Stimulated activated CD8-positive, alpha-beta memory T cell treated with anti-CD3 and anti-CD28 coated beads, Interleukin-7, amount 100 ng/mL, for 48 hours (primary cell): ENCODE measurements at regions not wholly inside any gene's neighbourhood (a gene's known extent, or its start where the extent isn't known, plus 50 kb on each side); places are given as distances from the start of the nearest gene placed in this dataset.

Source experiments
- DNase-seq, 2 donors: peaks; one replicate each; pipeline ENCODE4 v3.0.0-alpha.2; 2020; ENCODE audit warnings: low read depth in 1 of 2; ENCODE audit errors: extremely low read depth in 1 of 2

DNA sequence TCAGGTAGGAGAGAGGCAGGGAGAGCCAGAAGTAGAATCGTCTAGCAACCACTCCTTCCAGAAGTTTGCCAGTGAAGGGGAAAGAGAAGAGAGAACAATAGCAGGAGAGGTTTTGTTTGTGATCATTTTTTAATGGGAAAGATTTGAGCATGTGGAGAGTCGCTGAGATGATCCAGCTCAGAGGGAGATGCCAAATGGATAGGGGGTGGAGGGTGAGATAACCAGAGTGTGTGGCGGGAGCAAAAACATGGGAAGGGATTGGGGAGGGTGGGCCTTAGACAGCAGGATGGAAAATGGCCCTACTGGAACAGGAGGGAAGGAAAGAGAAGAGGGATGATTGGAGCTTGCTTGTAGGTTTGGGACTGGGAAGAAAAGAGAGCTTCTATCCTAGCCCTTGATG lies 269.8 kb downstream of the GLI2 start:
- no peak for DNase-seq

DNA sequence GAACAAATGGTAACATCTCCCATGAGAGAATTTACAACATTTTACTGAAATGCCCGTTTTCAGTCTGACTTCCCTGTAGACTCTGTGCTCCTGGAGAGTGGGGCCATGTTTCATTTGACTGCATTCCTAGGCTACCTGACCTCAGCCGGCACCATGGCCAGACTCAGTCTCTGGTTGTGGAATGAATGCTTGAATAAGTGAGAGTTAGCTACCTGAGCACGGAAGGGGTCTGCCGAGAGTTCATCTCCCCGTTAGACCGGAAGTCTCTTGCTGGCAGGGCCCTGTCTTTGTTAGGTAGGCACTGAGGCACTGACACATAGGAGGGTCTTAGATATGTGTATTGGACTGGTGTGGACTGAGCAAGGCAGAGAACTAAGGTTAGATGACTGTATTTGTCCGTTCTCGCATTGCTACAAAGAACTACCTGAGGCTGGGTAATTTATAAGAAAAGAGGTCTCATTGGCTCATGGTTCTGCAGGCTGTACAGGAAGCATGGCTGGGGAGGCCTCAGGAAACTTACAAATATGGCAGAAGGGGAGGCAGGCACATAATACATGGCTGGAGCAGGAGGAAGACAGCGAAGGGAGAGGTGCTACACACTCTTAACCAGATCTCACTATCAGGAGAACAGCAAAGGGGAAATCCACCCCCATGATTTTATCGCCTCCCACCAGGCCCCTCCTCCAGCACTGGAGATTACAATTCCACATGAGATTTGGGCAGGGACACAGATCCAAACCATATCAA lies 271.2 kb downstream of the GLI2 start:
- no peak for DNase-seq

DNA sequence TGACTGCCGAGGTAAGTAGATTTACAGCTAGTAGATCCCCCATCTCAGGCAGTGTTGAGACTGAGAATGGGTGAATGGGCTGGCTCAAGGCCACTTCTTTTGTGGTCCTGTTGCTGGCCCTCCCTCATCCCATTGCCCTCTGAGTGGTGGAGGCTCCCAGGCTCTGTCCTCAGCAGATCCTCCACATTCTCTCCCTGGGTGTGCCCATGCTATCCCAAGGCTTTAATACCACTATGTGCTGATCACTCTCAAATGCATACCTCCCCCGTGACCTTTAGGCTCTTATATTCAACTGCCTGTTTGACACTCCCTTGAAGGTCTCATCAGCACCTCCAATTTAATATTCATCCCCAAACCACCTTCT lies 271.8 kb downstream of the GLI2 start:
- DNase-seq, result no peak

DNA sequence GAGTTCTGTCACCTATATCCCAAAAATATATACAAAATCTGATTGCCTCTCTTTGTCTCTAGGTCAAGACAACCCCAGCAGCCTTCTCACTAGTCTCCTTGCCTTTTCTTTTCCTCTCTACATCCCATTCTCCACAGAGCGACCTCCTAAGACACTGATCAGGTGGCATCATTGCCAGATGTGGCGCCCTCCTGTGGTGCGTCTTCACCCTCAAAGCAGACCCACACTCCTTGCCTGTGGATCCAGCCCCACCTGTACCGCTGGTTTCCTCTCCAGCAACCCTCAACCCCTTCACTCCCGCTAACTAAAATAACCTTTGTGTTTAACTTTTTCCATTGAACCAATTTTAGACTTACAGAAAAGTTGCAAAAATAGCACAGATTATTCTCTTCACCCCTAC lies 273.3 kb downstream of the GLI2 start:
- DNase-seq, result no peak

DNA sequence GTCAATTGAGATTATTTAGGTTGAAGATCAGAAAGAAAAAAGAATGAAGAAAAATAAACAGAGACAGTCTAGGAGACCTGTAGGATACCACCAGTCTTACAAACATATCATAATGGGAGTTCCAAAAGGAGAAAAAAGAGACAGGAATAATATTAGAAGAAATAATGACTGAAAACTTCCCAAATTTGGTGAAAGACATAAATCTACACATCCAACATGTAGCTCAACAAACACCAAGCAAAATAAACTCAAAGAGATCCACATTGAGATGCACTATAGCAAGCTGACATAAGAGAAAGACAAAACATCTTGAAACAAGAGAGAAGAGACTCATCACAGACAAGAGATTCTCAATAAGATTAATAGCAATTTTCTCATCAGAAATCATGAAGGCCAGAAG lies 274.0 kb downstream of the TFCP2L1 start:
- no peak for DNase-seq

DNA sequence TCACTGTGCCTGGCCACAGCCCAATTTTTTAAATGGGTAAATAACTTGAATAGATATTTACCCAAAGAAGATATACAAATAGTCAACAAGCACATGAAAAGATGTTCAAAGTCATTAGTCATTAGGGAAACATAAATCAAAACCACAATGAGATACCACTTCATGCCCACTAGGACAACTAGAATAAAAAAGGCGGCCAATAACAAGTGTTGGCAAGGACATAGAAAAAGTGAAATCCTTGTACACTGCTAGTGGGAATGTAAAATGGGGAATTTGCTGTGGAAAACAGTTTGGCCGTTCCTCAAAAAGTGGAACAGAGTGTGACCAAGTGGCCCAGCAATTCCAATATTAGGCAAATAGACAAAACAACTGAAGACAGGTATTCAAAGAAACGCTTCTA lies 270.1 kb downstream of the TFCP2L1 start:
- DNase-seq, result no peak

DNA sequence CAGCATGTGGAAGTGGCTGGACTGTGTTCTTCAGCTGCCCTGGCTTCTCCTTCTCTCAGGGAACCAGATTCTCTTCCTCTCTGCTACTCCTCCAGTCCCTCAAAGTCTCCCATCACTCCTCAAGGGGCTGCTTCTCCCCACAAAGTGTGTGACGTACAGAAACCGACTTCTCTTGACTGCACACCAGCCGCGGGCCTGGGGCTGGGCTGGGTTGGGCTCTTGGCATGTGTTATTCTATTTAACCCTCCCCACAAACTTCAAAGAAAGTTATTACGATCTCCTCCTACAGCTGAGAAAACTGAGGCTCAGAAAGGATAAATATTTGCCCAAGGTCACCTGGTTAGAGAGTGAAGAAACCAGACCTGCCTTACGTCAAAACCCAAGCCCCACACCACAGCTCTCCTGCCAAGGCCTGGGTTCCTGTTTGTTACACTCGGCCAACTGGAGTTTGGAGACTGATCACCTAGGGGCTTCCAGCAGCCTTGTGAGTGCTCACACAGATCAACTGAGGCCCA lies 269.0 kb downstream of the TFCP2L1 start:
- DNase-seq, result no peak

DNA sequence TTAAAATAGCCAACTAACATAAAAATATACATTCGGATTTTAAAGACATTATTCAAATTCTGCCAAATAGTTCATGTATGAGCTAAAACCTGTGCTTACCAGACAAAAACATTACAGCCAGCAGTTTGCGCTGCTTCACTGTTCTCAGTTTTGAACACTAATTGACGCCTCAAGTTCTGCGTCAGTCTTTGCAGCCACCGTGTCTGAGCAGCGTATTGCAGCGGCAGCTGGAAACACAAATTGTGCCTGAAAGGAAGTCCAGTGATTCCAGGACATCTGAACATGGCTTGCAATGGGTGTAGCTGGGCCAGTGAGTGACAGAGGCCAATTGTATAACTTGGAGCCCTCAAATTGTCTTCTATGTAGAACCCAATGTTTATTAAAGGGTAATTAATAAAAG lies 267.6 kb downstream of the TFCP2L1 start:
- no peak for DNase-seq

DNA sequence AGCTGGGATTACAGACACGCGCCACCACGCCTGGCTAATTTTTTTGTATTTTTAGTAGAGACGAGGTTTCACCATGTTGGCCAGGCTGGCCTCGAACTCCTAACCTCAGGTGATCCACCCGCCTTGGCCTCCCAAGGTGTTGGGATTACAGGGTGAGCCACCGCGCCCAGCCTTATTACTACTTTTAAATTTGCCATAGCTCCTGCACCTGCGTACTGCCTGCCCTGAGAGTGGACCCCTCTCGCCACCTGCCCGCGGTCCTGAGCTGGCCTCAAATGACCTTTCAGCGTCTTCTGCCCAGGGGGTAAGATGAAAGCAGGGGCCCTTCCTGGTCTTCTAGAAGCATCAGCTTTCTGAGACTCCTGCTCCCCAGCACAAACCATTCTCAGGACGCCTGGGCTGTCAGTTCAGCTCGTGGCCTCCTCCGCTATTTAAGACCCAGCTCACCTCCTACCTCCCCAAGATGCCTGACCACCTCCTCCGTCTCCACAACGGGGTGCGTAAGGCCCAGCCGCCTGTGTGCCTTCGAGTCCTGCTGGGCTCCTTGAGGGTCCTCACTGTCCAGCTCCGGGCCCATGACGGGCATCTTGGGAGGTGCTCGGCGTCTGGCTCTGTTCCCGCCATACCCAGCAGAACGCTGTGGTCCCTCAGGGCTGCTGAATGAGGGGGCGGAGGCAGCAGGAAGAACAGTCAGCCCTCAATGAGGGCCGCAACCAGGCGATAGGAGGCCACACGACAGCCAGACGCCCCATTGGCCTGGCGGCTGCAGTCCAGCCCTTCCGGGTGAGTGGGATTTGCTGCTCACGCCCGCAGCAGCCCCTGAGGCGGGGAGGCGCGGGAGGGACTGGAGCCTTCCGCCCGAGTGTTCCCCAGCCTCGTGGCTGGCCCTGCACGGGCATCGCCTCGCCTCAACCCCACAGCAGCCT lies 266.6 kb downstream of the TFCP2L1 start:
- DNase-seq, result no peak

DNA sequence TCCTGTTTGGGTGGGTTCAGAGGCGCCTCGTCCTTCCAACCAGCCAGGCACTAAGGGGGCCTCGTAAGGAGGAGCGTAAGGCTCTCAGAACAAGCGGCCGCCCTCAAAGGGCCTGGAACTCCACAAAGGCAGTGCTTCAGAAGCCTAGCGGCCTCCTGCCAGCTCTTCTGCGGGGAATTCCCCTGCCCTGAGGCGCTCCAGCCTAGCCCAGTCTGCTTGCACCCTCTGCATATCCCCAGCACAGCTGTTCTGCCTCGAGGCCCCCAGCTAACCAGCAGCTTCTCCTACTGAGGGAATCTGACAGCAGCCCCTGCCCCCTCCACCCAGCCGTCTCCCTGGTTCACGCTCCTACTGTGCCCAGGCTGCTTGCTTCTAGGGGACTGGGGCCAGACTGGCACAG lies 265.9 kb downstream of the TFCP2L1 start:
- DNase-seq, result no peak

DNA sequence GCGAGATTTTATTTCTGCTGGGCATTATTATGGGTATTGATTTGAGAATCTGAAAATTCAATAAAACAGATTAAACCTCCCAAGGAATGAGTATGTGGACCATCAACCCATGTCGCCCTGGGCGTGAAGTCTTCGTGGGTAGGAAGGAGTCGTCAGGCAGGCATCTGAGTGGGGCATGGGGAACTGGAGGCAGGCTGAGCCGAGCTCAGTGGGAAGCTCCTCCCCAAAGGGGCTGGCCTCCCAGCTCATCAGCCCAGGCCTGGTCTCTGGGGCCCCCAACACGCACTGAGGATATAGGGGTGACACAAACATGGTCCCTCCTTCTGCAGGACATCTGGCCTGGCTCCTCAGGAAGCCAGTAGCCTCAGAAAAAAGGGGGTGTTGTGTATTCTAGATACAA lies 265.2 kb downstream of the TFCP2L1 start:
- DNase-seq, result no peak

DNA sequence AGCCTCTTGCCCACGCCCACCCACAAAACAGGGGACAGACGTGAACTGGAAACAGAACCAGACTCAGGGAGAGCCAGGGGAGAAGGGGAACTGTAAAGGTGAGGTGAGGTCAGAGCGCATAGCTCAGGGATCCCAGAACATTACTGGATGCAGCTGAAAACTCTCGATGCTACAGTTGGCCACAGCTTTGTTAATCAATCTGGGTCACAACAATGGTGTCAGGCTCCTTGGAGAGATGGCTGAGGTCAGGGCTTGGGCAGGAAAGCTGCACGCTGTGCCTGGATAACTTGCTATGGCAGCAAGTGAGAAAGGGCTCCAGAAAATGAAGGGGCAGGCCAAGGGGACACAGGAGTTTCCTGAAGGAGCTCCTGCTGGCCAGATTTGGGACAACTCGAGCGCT lies 263.3 kb downstream of the TFCP2L1 start:
- DNase-seq, result no peak

DNA sequence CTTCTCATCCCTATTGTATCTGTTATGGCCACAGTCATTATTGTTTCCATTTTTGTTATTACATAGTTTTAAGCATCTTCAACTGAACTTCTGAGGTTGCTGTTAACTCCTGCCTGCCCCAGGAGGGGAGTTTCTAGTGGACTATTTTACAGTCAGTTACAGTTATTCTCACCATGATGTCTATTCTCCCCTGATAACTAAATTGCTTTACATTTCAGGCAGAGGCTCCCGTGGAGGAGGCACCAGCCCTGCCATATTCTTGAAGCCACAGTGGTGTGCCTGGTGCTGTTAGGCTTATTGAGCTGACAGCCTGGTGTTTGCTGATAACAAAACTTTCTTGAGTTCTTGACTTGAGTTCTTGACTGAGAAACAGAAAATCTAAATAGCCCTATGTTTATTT lies 256.4 kb downstream of the TFCP2L1 start:
- DNase-seq, result no peak

DNA sequence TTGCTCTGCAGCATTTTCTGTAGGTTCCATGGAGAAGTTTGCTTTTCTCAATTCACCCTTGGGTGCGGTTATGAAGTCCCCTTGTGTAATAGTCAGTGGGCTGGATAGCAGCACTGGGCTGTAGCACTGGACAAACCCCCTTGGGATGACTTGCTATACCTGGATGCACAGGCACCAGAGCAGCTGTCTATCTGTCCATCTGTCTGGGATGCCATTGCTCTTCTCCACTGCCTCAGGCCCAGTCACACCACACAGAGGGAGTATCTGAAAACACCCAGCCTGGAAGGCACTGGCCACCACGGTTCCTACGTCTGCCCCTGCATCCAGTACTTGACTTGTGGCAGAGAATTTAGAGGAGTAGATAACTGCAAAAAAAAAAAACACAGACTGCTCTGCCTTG lies 254.5 kb downstream of the TFCP2L1 start:
- DNase-seq, result no peak

DNA sequence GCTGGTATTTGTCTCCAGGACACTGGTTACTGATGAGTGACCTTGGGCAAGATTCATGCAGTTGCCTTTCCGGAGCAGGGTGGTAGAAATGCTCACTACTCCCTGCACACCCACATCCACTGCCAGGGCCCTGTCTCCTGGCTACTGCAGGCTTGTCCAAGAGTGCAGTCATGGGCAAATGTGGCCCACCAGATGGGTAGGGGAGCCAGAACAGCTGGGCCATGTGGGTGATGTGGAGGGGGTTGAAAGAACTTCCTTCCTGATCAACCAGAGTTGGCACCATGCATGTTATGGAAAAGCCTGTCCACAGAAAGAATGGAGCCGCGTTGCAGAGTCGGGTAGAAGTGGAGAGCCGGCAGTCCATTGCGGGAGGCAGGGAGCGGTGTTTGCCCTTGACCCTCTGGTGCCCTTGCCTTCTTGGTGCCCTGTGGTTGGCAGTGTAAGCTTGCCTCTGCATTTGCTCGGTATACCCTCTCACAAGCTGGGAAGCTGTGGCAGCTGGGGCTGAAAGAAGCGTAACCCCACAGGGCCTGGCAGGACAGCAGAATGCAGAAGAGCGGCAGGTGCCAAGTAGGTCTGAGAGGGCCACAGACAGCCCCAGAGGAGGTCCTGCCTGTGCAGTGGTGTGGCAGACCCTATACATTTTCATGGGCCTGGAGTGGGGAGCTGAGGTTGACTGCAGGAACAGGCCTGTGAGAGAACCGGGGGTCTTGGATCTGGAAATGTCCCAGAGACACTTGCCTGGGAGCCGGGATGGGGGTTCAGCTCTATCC lies 253.2 kb downstream of the TFCP2L1 start:
- no peak for DNase-seq

DNA sequence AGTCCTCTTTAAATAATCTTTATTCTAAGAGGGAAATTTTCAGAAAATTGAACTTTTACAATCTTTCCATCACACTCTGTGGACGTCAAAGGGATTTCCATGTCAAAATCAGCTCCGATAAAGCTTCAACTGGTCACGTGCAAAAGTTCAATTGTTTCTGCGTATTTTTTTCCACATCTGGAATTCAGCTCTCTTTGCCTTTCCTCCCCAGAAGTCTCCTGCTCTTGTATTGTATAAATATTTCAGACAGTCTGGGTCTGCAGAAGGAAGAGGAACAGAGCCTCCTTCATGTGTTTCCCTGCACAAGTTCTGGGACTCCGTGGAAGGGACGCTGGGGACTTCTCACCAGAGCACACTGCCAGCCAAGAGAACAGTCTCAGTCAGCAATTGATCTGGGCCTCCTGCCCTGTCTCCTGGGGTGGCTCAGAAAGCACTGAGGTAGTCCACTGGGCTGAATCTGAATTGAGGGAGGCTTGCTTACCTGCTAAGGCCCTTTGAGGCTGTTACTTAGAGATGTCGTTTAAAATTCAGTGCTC lies 251.5 kb downstream of the TFCP2L1 start:
- no peak for DNase-seq

DNA sequence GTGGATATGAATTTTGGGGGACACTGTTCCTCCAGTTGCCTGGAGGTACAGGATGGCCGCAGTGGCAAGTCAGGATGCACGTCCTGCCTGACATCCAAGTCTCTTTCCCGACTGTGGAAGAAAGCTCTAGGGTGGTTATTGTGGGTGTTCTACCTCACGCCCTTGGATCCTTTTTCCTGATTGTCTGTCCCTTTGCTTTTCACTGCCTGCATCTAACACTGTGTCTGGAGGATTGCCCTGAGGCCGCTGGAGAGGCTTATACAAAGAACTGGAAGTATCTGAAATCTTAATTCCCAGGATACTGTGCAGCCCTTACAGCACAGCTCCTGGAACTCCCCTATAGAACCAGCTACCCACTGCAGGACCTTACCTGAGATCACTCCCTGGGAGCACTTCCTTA lies 250.5 kb downstream of the TFCP2L1 start:
- DNase-seq, result no peak

DNA sequence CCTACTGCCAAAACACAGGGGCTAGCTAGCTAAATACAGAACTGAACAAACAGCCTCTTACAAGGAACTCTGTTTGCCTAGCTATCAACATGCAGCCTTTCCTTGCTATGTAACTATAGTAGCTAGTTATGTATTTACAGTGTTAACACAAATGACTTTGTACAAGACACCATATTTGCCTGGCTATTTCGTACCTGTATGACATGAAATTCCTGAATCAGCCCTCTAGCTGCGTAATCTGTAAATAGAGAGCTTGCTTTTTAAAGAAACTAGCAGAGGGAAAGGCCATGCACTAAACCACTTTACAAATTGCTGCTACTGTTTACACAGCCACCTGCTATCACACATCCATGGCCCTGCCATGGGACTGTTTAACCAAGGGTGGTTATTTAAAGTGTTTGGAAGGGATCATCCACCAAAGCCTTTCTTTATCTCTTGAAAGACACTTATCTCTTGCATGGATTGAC lies 248.7 kb downstream of the TFCP2L1 start:
- no peak for DNase-seq

DNA sequence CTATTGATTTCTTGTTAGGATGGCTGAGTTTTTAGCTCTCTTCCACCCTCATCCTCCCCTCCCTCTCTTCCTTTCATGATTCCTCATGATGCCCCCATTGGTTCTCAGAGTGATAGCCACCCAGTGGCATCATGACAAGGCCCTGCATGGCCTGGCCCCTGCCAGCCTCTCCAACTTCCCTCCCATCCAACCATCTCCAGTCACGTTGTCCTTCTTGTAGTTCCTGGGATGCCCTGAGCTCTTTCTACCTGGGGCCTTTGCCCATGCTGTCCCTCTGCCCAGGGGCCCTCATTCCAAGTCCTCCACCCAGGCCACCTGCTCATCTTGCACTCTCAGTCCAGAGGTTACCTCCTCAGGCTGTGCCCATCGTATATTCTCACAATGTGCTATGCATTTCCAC lies 247.5 kb downstream of the TFCP2L1 start:
- DNase-seq, result no peak

DNA sequence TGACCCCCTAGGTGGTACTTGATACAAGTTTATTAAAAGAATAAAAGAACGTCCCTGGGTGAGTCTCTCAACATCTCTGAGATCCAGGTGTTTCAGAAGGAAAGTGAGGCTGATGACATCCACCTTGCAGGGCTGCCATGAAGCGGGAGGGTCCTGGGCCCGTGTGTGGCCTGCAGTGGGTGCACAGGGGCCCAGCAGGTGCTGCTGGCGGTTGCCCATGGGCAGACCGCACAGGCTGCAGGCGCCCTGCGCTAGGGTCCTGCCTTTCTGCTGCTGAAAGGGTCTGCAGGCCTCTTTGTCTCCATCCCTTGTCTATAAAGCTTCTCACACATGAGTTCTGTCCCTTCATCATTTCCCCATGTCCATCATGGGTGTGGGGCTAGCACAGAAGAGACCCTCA lies 247.0 kb downstream of the TFCP2L1 start:
- no peak for DNase-seq

DNA sequence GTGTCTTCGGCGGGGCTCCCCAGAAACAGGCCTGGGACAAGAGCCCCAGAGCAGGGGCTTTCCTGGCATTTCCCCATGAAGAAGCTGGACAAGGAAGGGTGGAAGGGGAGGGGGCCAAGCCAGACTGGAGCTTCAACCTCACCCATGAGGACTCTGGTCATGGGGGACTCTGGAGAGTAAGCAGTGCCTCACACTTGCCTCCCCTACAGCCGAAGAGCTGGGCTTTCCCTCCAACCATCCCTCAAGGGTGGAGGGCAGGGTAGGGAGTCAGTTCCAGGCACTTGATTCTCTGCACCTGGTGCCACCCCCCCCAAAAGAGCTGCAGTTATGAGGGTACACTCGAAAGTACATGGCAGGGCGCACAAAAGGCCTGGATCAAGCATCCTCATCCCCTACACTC lies 246.6 kb downstream of the TFCP2L1 start:
- DNase-seq, result no peak
